ENCODE measurements at regions not wholly inside any gene's neighbourhood (a gene's known extent, or its start where the extent isn't known, plus 50 kb on each side); places are given as distances from the start of the nearest gene placed in this dataset.

DNA sequence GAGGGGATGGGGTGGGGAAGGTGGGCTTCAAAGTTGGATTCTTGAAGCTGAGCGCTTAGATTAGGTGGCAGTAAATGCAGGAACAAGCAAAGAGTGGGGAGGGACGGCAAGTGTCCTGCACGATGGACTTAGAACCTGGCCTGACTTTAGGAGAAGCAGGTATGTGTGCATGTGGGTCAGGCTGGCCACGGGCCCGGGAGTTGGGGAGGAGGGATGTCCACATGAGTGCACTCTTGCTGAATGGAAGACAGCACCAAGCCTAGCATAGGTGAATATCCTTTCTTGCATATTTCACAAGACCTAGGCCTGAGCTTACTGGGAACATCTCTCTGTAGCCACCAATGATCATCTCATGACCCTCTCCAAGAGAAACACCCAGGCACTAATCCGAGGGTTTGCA lies 96.1 kb downstream of the DDX1 start:
- TF ChIP-seq POLR2A (IDR thresholded peaks at IDR 0.05) (no peak), CTCF (IDR thresholded peaks at IDR 0.05) (no peak)

All from Peyer's patch (tissue), 4 donors.